ENCODE measurements at regions not wholly inside any gene's neighbourhood (a gene's known extent, or its start where the extent isn't known, plus 50 kb on each side); places are given as distances from the start of the nearest gene placed in this dataset.
"Not testable (repeated sequence)": the region's sequence is repeated elsewhere in the genome, so short reads cannot be mapped to it uniquely, and the experiment has no call there.

DNA sequence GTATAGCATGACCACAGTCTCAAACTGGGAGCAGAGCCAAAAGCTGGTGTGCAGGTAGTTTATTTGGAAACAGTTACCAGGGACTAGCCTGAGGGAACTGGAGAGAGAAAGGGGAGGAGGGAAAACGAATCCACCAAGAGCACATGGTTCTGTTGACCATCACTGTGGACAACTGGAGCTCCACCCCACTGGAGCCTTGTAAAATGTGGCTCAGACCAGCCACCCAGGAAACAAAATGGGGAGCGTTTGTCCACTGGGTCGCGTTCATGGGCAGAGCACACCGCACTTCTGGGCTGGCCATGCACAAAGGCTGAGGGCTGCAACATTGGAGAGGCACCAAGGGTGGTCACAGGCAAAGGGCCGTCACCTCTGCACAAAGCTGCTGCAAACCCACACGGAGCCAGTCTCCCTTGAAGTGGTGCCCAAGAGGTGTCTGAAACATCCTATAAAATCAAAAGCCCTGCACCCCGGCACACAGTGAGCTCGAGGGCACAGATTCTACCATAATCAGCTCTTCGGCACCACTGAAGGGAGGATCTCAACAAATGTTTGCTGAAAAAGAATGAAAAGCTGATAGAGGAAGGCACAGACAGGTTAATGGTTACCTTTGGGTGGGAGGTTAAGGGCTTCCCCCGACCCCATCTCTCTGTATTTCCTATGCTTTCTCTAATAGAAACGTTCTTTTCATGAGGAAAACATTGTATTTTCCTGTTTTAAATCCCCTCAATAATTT lies 192.9 kb downstream of the INHBB start:
- H3K36me3 ChIP-seq (replicated peaks) = no peaks in the 10 kb centered on the region
- in situ Hi-C loops (cut with MboI; ENCODE audit: low sequenced_read_pairs) = loop anchor here (10.0 kb wide), 1 partner anchor 194 kb away; the partner anchor contains the start of gene INHBB
- H3K4me3 ChIP-seq = no peak overlapping the region
- no peaks in the 10 kb centered on the region; the same call in 1 of the 2 replicates for H3K27me3 ChIP-seq (ENCODE audit: low read depth)
- DNase-seq (ENCODE audit: low spot score in 2 of 2) = no peak
- no peaks in the 10 kb centered on the region for H3K4me1 ChIP-seq
- no peaks in the 10 kb centered on the region for H3K9me3 ChIP-seq

DNA sequence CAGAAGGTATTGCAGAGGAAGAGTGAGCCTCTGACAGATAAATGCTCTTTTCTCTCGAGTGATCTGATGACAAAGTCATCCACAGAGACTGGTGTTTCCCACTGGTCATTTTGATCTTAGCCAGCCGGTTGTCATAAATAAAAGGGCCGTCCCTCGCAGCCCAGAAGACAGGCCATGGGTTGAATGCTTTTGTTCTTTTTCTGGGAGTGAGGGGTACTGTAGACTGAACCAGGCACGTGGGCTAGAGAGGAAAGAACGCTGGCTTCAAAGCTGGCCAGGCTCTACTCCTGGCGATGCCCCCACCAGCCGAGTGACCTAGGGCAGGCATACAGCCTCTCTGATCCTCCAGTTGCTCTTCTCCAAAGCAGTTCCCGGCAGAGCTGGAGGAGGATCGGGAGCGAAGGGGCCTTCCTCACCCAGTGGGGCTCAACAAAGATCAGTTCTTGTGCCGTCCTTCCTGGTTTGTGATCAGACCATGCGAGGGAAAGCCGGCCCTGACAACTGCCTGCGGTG lies 193.5 kb downstream of the INHBB start:
- in situ Hi-C loops (cut with MboI; ENCODE audit: low sequenced_read_pairs) = loop anchor here (10.0 kb wide), 1 partner anchor 195 kb away; the partner anchor contains the start of gene INHBB
- DNase-seq (ENCODE audit: low spot score in 2 of 2) = no peak
- Histone ChIP-seq H3K4me3 (no peak overlapping the region), H3K4me1 (no peaks in the 10 kb centered on the region), H3K36me3 (replicated peaks) (no peaks in the 10 kb centered on the region), H3K9me3 (no peaks in the 10 kb centered on the region), H3K27me3 (ENCODE audit: low read depth) (no peaks in the 10 kb centered on the region; the same call in 1 of the 2 replicates)

DNA sequence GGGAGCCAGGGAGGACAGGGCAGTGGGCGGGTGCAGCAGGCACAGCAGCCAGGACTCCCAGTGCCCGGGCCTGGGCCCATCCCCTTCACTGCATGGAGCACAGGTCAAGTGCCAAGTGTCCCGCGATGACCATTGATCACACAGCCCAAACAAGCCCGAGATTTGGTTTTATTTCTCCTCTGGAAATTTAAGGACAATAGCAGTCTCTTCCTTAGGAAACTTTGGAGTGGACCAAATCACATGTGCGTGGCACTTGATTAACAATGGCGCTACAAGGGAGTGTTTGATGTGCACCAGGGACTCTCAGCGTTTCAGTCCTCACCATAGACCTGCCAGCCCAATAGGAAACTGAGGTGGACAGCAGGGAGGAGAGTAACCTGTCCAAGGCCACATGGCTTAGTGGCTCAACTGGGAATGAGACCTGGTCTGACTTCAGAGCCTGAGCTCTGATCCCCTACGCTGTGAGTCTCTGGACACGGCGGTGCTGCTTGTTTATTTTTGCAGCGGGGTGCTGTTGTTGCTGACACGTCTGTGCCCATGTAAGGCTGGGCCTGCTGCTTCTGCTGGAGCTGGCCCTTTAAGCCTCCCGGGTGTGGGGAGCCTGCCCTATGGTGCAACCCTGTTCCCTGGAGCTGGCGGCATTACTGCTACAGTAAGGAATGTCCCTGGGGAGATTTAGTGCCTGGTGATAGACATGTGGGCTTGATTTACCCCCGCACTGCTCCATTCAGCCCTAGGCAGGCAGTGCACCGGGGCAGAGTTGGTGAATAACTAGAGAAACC lies 194.2 kb downstream of the INHBB start:
- in situ Hi-C loops (cut with MboI; ENCODE audit: low sequenced_read_pairs) = loop anchor here (10.0 kb wide), 1 partner anchor 195 kb away; the partner anchor contains the start of gene INHBB
- Histone ChIP-seq H3K36me3 (replicated peaks) (no peaks in the 10 kb centered on the region), H3K4me1 (no peaks in the 10 kb centered on the region), H3K9me3 (no peaks in the 10 kb centered on the region), H3K4me3 (no peak overlapping the region), H3K27me3 (ENCODE audit: low read depth) (no peaks in the 10 kb centered on the region; the same call in 1 of the 2 replicates)
- no peak for DNase-seq (ENCODE audit: low spot score in 2 of 2)

DNA sequence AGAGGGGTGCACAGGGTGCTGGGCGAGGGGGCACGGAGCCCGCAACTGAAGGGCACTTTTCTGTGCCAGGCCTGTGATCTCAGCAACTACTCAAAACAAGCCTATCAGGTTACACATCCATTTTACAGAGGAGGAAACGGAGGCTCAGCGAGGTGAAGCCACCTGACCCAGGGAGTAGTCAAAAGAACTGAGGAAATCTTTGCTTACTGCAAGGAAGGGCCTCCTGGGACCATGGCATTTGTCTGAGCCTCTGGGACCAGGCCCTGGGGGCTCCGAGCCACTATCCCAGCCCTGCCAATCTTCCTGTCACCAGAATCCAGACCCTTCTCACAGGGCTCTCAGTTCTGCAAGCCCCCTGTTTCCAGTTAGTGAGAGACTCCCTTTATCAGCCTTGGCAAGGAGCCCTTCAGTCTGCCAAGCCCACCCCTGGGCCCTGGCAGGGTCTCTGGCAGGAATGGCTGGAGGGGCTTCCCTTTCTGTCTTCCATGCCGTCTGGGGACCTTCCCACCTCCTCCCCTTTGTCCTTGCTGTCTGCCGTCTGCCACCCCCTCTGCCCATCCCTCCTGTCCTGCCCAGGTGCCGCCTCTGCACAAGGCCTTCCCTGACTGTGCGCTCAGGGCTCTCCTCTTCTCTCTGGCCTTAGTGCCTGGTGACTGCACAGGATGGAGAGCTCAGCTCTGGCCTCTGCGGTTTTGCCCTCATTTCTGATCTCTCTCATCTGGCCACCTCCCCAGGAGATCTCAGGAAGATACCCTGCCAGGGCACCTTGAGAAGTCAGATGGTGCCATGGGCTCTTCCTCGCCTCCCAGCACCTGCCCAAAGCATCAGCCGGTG lies 194.7 kb upstream of the GLI2 start:
- Histone ChIP-seq H3K27me3 (ENCODE audit: low read depth) (no peaks in the 10 kb centered on the region; the same call in 1 of the 2 replicates), H3K36me3 (replicated peaks) (no peaks in the 10 kb centered on the region), H3K4me1 (no peaks in the 10 kb centered on the region), H3K4me3 (no peak overlapping the region), H3K9me3 (no peaks in the 10 kb centered on the region)
- in situ Hi-C loops (cut with MboI; ENCODE audit: low sequenced_read_pairs) = no loop called here
- DNase-seq (ENCODE audit: low spot score in 2 of 2) = no peak

DNA sequence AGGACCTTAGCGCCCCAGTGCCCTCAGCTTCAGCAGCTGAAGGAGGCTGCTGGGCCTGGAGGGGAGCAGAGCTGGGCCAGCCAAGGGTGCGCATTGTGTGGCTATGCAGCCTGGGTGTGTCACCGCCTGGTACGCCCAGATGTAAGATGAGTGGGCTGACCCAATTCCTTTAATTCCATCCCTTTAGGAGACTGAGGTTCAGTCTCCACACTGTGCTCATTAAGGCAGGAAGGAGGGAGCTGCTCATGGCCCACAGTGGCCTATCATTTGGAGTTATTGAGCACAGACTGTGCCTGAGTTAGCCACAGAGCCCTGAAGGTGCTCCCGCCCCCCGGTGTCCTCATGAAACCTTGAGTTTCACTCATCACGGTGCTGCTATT lies 194.1 kb upstream of the GLI2 start:
- in situ Hi-C loops (cut with MboI; ENCODE audit: low sequenced_read_pairs) = no loop called here
- Histone ChIP-seq H3K4me3 (no peak overlapping the region), H3K36me3 (replicated peaks) (no peaks in the 10 kb centered on the region), H3K9me3 (no peaks in the 10 kb centered on the region), H3K4me1 (no peaks in the 10 kb centered on the region), H3K27me3 (ENCODE audit: low read depth) (no peaks in the 10 kb centered on the region; the same call in 1 of the 2 replicates)
- DNase-seq (ENCODE audit: low spot score in 2 of 2) = no peak

DNA sequence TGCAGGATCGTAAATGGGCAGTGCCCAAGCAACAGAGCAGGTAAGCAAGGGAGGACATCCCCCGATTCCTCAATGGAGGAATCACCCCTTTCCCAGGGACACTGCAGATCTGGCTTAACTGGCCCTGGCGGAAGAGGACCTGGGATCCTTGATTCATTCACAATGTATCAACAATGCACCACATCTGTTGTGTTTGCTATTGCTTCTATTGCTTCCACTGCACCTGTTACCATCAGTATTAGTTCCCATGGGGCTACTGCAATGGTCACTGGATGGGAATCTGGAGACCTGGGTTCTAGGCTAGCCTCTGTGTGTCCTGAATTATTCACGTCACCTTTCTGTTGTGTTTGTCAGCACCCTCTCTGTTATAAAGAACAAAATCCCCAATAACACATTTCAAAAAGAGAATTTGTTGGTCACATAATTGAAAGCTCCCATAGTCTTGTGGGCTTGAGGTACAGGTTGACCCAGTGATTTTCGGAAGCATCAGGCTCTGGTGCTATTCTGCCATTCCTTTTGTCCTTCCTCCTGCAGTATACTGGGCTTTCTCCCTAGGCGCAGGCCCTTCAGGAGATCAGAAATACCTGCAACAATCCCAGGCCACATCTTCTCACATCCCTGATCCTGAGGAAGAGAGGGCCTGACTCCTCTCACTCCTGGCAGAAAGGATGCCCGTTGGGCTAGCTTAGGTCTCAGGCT lies 193.5 kb upstream of the GLI2 start:
- no peak for DNase-seq (ENCODE audit: low spot score in 2 of 2)
- no peak overlapping the region for H3K4me3 ChIP-seq
- H3K9me3 ChIP-seq = no peaks in the 10 kb centered on the region
- in situ Hi-C loops (cut with MboI; ENCODE audit: low sequenced_read_pairs) = no loop called here
- H3K4me1 ChIP-seq = no peaks in the 10 kb centered on the region
- no peaks in the 10 kb centered on the region; the same call in 1 of the 2 replicates for H3K27me3 ChIP-seq (ENCODE audit: low read depth)
- no peaks in the 10 kb centered on the region for H3K36me3 ChIP-seq (replicated peaks)

DNA sequence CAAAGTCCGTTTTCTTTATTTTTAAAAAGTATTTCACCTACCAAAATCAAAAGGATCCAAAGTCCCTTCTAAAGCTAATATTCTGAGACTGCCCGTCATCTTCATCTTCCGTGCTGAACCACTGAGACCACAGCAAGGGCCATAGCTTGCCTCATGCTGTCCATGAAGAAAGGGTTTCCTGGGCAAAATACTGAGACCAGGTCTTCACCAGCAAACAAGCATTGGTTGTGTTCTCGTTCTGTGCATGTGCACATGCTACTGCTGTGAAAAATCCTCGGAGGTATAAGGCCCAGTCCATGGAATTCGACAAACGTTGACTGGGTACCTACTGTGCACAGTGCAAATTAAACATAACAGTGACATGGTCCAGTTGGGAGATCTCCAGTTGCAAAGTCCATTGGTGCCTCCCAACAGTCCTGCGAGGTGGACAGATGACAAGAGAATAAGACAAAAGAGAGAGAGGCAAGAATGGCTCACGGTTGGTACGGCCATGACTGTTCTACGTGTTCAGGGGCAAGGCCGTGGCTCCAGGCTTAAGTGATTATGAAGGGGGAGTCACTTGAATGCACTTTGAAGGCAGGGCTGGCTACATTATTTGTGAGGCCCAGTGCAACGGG lies 192.6 kb upstream of the GLI2 start:
- H3K4me3 ChIP-seq = no peak overlapping the region
- H3K9me3 ChIP-seq = no peaks in the 10 kb centered on the region
- H3K27me3 ChIP-seq (ENCODE audit: low read depth) = no peaks in the 10 kb centered on the region; the same call in 1 of the 2 replicates
- DNase-seq (ENCODE audit: low spot score in 2 of 2) = no peak
- H3K36me3 ChIP-seq (replicated peaks) = no peaks in the 10 kb centered on the region
- in situ Hi-C loops (cut with MboI; ENCODE audit: low sequenced_read_pairs) = no loop called here
- no peaks in the 10 kb centered on the region for H3K4me1 ChIP-seq

DNA sequence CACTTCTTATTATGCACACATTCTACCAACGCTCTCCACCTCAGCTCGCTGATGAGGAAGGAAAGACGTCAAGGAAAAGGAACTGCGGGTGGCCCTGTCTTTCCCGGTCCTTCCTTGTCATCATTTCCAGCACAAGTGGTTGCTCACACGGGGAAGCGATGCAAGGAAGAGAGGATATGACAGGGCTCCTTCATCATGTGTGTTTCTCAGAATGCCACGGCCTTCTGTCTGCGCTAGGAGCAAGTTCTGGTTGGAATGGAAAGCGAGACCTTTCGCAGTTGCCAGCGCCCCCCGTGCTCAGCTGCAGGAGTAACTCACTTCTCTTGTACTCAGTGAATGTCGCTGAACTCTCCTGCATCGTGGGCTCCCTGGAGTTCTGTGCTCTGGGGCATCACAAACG lies 191.8 kb upstream of the GLI2 start:
- H3K27me3 ChIP-seq (ENCODE audit: low read depth) = no peaks in the 10 kb centered on the region; the same call in 1 of the 2 replicates
- H3K36me3 ChIP-seq (replicated peaks) = no peaks in the 10 kb centered on the region
- H3K4me3 ChIP-seq = no peak overlapping the region
- in situ Hi-C loops (cut with MboI; ENCODE audit: low sequenced_read_pairs) = no loop called here
- H3K9me3 ChIP-seq = no peaks in the 10 kb centered on the region
- H3K4me1 ChIP-seq = no peaks in the 10 kb centered on the region
- no peak for DNase-seq (ENCODE audit: low spot score in 2 of 2)

DNA sequence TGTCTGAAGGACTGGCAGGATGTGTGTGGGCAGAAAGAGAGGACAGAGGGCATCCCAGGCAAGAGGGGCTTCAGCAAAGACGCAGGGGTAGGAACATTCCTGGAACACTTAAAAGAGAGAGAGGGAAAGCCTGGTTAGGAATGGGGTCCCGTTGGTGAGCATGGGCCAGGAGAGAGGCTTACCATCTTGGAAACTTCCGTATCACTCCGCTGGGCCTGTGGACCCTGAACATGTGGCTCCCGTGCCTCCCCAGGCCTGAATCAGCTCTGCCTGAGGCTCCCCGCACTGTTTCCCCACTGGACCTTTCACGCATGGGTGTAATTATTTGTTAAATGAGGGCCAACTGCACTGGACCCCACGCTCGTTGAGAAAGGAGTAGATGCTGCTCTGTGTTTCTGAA lies 191.1 kb upstream of the GLI2 start:
- DNase-seq (ENCODE audit: low spot score in 2 of 2) = no peak
- H3K4me1 ChIP-seq = no peaks in the 10 kb centered on the region
- no peaks in the 10 kb centered on the region for H3K36me3 ChIP-seq (replicated peaks)
- no peaks in the 10 kb centered on the region for H3K9me3 ChIP-seq
- no peaks in the 10 kb centered on the region; the same call in 1 of the 2 replicates for H3K27me3 ChIP-seq (ENCODE audit: low read depth)
- in situ Hi-C loops (cut with MboI; ENCODE audit: low sequenced_read_pairs) = no loop called here
- no peak overlapping the region for H3K4me3 ChIP-seq

DNA sequence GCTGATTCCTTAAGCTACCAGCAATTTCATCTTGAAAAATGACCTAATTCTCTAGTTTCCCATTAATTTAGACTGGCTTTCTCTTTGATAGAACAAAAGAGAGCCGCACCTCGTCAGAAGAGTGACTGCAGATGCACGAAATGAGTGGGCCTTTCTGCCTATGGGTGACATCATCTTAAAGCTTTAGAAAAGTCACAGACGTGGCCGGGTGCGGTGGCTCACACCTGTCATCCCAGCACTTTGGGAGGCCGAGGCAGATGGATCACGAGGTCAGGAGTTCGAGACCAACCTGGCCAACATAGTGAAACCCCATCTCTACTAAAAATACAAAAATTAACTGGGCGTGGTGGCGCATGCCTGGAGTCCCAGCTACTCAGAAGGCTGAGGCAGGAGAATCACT lies 190.7 kb upstream of the GLI2 start:
- H3K36me3 ChIP-seq (replicated peaks); DNase-seq (ENCODE audit: low spot score in 2 of 2); in situ Hi-C loops (cut with MboI; ENCODE audit: low sequenced_read_pairs); H3K4me3 ChIP-seq; H3K27me3 ChIP-seq (ENCODE audit: low read depth); H3K4me1 ChIP-seq; H3K9me3 ChIP-seq: not testable (repeated sequence)

DNA sequence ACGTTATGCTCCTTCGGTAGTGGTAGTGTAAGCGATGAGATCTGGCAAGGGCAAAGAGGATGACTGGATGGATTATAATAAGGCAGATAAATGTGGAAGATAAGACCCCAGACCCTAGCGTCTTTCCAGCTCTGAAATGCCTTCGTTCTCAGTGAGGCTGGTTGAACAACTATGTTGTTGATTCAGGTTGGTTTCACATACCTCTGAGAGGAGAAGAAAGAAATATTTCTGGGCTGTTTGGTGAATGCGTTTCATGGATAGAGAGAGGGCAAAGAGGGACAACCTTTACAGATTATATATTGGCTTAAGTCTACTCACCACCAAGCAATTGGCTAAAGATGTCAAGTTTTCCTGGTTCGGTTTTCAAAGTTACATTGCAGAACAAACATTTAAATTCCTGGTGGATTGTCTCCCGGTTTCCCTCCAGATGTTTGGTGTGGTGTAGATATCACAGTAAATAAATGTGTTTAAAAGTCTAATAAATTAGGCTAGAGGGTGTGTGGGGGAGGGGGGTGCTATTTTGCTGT lies 190.1 kb upstream of the GLI2 start:
- no peak overlapping the region for H3K4me3 ChIP-seq
- no peaks in the 10 kb centered on the region for H3K27me3 ChIP-seq (ENCODE audit: low read depth)
- H3K36me3 ChIP-seq (replicated peaks) = no peaks in the 10 kb centered on the region
- in situ Hi-C loops (cut with MboI; ENCODE audit: low sequenced_read_pairs) = no loop called here
- no peaks in the 10 kb centered on the region for H3K9me3 ChIP-seq
- no peak for DNase-seq (ENCODE audit: low spot score in 2 of 2)
- H3K4me1 ChIP-seq = no peaks in the 10 kb centered on the region

DNA sequence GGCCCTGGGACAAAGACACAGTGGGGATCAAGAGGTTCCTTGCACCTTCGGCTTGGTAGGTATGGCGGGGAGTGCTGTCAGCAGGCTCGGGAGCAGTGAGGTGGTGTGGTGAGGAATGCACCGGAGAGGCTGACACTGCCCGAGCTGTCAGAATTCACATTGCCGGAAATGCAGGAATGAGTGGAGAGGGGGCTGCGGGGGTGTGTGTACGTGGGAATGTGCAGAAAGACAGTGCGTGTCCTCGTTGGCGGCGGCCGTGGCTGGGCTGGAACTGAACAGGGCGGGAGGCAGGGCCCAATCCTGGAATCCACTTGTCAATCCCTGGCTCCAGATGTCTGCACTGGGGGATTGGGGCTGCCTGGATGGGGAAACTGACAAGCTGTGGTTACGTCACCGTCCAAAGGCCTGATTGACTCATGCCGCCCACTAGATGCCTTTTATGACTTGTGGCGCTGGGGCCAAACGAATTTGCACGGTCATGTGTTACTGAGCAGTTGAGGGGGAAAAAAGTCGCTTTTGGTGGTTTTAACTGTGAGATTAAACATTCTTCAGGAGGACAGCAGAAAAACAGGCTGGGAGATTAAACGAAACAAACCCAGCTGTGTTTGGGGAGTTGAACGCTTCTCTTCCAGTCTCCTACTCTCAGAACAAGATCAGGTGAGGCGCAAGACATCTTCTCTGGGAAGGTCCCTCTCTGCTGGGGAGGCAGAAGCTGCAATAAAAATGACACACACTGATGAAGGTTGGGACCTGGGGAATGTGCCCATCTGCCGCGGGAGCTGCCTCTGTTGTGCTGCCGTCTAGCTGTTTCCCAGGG lies 189.4 kb upstream of the GLI2 start:
- H3K27me3 ChIP-seq (ENCODE audit: low read depth) = no peaks in the 10 kb centered on the region
- H3K4me3 ChIP-seq = no peak overlapping the region
- no peak for DNase-seq (ENCODE audit: low spot score in 2 of 2)
- in situ Hi-C loops (cut with MboI; ENCODE audit: low sequenced_read_pairs) = no loop called here
- H3K9me3 ChIP-seq = no peaks in the 10 kb centered on the region
- no peaks in the 10 kb centered on the region for H3K4me1 ChIP-seq
- no peaks in the 10 kb centered on the region for H3K36me3 ChIP-seq (replicated peaks)
